GM18951 (cell line): ENCODE measurements at regions not wholly inside any gene's neighbourhood (a gene's known extent, or its start where the extent isn't known, plus 50 kb on each side); places are given as distances from the start of the nearest gene placed in this dataset.

Experiments
- POLR2A ChIP-seq: IDR thresholded peaks from 4 replicates; pipeline ENCODE4 v1.6.1; 2011; ENCODE audit warnings: mild to moderate bottlenecking; ENCODE audit not compliant: insufficient read length, insufficient read depth; ENCODE audit errors: extremely low read depth
- in situ Hi-C: fragments of 300-500 bp; cut with MboI; formaldehyde crosslinking; loops from one replicate; pipeline ENCODE4 v1.12.0; 2022; ENCODE audit warnings: low sequenced_read_pairs, mixed read lengths, inconsistent platforms; ENCODE audit not compliant: unreplicated experiment

- no peak for TF ChIP-seq POLR2A
- in situ Hi-C loops = no loop called here
These were observed 280.3 kb downstream of the GADD45G start for GRCh38 chr9:89885156-89885555.

- in situ Hi-C loops = no loop called here
- no peak for TF ChIP-seq POLR2A
These were observed 281.5 kb downstream of the GADD45G start for GRCh38 chr9:89886281-89886700.

GRCh38 chr9:89887286-89887685 is 282.5 kb downstream of the GADD45G start:
- in situ Hi-C loops = no loop called here

GRCh38 chr9:89888233-89888632 is 283.4 kb downstream of the GADD45G start:
- in situ Hi-C loops = no loop called here
- TF ChIP-seq POLR2A = no peak

More at GRCh38 chr9:89887286-89887685, 282.5 kb downstream of the GADD45G start:
- no peak for TF ChIP-seq POLR2A

GRCh38 chr9:89888677-89889076 is 283.9 kb downstream of the GADD45G start:
- in situ Hi-C loops = no loop called here
- no peak for TF ChIP-seq POLR2A

GRCh38 chr9:89889865-89890264 is 285.1 kb downstream of the GADD45G start:
- in situ Hi-C loops = no loop called here
- TF ChIP-seq POLR2A = no peak

- in situ Hi-C loops = no loop called here
- TF ChIP-seq POLR2A = no peak
These were observed 285.6 kb downstream of the GADD45G start for GRCh38 chr9:89890326-89890980.

GRCh38 chr9:89891221-89891590 is 286.4 kb downstream of the GADD45G start:
- no peak for TF ChIP-seq POLR2A
- in situ Hi-C loops = no loop called here

- no peak for TF ChIP-seq POLR2A
- in situ Hi-C loops = no loop called here
These were observed 286.9 kb downstream of the GADD45G start for GRCh38 chr9:89891591-89892304.

- in situ Hi-C loops = no loop called here
- no peak for TF ChIP-seq POLR2A
These were observed 288.1 kb downstream of the GADD45G start for GRCh38 chr9:89892920-89893319.

- in situ Hi-C loops = no loop called here
- no peak for TF ChIP-seq POLR2A
These were observed 289.1 kb downstream of the GADD45G start for GRCh38 chr9:89893886-89894285.

- in situ Hi-C loops = no loop called here
- TF ChIP-seq POLR2A = no peak
These were observed 292.1 kb downstream of the GADD45G start for GRCh38 chr9:89896806-89897340.

GRCh38 chr9:89899573-89899972 is 294.8 kb downstream of the GADD45G start:
- no peak for TF ChIP-seq POLR2A
- in situ Hi-C loops = no loop called here

GRCh38 chr9:89901920-89902319 is 297.1 kb downstream of the GADD45G start:
- TF ChIP-seq POLR2A = no peak
- in situ Hi-C loops = loop anchor here (25.0 kb wide), 1 partner anchor 290 kb away; the partner anchor contains the start of gene GADD45G
